GM18909 (cell line): ENCODE measurements at regions not wholly inside any gene's neighbourhood (a gene's known extent, or its start where the extent isn't known, plus 50 kb on each side); places are given as distances from the start of the nearest gene placed in this dataset.
A peak's percentile ranks its signal among the peaks of the same experiment; 100 is the strongest.

Experiments used
- ATAC-seq: cut with Tn5 transposase; IDR thresholded peaks from one replicate; pipeline ENCODE4 v1.9.1; 2021; ENCODE audit warnings: mild to moderate bottlenecking; ENCODE audit not compliant: unreplicated experiment, poor library complexity

GRCh38 chr11:45061641-45062040 lies 84.8 kb upstream of the PRDM11 start:
- ATAC-seq, result no peak

GRCh38 chr11:45062115-45062514 lies 84.3 kb upstream of the PRDM11 start:
- no peak for ATAC-seq

GRCh38 chr11:45062974-45063635 lies 83.3 kb upstream of the PRDM11 start:
- no peak for ATAC-seq

GRCh38 chr11:45063669-45064068 lies 82.8 kb upstream of the PRDM11 start:
- no peak for ATAC-seq

GRCh38 chr11:45067966-45068365 lies 78.5 kb upstream of the PRDM11 start:
- ATAC-seq, result no peak

- ATAC-seq, result no peak
Observed at GRCh38 chr11:45071232-45071631, 75.2 kb upstream of the PRDM11 start.

DNA sequence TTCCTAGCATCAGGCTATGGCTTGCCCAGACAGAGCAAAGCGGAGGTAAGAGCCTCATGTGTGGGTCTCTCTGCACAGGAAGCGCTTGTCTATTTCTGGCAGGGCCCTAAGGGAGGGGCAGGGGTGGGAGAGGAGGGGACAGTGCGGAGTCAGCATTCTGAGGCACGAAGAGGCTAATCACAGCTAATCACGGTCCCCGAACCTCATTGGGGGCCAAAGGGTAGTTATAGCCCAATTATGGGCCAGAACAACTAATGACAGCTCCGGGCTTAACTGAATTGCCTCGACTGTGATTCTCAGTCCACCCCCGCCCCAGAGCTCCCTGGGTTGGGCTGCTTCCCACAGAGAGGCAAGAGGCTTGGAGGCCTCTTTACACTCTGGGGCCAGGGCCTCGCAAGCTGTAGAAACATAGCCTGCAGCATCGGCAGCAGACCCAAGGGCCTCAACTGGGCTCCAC lies 72.7 kb upstream of the PRDM11 start:
- no peak for ATAC-seq

GRCh38 chr11:45075519-45075918 lies 70.9 kb upstream of the PRDM11 start:
- ATAC-seq, result no peak

DNA sequence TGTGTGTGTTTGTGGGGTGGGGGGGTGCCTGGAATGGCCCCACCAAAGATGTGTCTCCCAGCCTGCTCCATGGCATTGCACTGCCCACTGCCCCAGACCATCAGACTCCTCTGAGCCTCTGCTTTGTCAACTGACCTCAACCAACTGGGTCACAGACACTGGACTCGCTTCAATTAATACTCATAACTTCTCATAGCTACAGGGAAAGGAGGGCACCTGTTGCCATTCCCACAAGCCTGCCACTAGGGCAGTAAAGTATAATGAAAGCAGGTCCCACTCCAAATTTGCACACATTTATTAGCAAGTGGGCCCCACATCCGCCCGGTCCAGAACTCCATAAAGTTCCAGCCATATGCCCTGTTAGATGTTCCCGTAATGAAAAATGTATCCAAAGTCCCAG lies 70.5 kb upstream of the PRDM11 start:
- no peak for ATAC-seq

- ATAC-seq, result no peak
Observed at GRCh38 chr11:45076761-45077160, 69.7 kb upstream of the PRDM11 start.

DNA sequence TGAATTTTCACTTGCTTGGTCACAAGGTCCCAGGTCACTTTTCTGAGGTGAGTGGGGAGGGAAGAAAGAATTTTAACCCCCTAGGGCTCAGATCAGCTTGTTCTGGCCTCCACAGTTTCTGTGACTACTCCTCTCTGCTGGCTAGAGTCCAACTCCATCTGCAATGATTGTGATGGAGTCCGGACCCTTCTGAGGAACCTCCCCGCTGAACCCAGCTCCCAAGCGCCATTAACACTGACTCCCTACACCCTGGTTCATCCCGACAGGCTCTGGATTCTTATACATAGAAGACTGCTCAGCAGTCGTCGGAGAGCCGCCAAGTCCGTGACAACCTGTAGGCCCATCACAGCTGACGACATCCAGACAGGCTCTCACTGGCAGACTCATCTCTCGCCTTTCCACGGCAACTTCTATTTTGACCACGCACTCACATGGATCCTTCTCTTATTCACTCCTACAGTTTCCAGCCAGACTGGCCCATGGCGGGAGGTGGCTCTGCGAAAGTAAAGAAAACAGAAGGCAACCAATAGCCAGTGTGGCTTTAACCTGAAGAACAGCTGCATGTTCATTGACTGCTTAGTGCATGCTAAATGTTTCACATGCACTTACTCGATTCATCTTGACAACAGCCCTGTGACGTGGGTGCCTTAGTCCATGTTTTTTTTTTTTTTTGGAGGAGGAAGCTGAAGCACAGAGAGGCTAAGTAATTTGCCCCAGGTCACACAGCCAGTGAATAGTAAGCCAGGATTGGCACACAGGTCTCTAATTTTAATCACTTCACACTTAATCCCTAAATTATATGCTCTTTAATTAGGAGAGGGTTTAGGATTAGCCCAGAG lies 68.0 kb upstream of the PRDM11 start:
- ATAC-seq, result no peak

- no peak for ATAC-seq
Observed at GRCh38 chr11:45079075-45079444, 67.4 kb upstream of the PRDM11 start.

DNA sequence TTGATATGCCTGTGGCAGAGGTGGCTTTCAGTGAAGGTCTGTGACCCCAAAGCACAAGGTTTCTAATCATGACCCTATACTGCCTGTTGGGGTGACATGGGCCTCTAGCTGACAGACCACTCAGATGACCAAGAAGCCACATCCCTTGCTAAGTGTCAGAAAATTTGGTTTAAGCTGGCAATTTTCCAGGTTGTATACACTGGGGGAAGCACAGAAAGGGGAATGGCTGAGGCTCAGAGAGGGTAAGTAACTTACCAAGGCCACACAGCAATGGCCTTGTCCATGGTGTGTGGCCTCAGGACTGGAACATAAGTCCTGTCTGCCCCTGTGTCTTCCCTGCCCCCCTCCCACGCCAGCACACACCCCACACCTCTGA lies 66.9 kb upstream of the PRDM11 start:
- ATAC-seq, result no peak

DNA sequence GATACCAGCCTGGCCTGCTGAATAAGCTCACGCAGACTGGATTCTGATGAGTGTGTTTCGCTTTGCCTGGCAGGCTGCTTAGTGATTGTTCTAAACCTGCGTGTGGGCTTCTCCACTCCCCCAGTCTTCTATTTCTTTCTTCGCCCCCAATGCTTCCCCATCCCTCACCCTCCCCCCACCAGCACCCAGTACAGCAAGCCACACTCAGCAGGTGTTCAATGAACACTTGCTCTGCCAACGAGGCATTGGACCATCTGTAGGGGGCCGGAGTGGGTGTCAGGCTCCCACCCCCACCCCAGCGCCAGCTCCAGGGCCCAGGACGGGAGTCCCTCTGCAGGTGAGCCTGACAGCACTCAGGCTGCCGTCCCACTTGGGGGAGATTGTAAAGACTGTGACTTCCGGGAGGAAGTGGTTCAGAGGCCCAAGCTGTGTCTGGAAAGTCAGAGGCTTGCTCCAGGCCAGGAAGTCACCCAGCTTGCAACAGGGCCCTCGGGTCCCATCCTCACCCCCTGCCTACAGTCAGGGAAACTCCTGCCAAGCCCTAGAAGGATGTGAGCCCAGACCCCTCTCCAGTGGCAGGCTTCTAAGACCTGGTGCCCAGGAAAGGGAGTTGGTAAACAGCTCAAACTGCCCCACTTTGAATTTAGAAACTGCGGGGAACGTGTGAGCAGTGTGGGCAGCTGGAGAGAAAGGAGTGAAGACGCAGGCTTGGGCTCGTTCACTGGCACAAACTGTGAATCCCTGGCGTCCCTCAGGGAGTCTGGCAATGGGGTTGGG lies 66.3 kb upstream of the PRDM11 start:
- ATAC-seq, result peak; percentile 81

- ATAC-seq, result no peak
Observed at GRCh38 chr11:45082744-45083543, 63.5 kb upstream of the PRDM11 start.

DNA sequence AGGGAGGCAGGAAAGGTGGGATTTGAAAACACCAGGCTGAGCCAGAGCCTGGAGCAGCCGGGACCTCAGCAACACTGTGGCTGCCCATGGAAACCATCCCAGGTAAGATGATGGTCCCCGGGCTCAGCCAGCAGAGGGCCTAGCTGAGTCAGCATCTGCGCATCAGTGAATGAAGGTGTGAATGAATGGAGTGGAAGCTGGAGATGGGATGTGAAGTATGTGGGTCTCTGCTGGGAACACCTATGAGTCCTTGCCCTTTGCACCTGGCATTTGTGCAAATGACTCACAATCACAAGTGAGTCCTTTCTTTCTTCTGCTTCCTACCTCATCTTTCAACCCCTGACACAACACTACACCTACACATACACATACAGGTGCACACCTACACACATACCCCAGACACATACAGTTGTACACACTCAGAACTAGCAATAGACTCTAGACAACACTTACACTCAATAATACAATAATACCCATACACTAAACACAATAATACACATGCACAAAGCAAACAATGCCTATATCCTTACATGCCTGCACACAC lies 62.8 kb upstream of the PRDM11 start:
- no peak for ATAC-seq

DNA sequence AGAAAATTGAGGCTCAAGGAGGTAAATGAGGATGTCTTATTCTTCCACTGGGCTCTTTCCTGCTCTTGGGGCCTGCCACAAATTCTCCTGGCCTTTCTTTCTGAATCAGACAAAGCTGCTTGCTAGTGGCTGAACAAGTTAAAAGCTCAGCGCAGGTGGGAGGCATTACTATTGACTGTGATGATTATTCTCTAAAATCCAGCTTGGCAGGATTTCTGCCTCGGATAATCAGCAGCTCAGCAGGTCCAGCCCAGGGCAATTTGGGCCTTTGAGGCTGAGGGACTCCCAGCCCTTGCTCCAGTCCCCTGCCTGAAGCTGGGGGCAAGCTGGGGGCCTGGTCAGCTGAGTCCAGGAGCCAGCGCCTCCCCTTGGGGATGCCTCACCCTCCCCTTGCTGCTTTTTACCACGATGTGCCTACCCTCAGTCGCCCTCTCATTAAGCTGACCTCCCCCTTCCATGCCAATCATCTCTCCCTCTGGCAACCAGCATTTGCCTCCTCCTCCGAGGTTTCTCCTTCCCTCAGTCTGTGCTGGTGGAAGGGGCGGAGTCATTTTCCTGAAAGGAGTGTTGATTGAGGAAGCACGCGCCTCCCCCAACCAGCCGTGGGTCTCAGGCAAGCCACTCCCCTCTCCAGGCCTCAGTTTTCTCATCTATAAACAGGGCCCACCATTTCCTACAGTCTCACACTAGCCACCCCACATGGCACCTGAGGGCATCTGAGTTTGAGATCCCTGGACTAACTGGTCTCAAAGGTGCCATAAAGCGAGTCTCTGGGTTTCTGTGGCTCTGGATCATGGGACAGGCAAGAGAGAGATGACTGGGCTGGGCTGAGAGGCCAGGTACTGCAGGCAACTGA lies 60.6 kb upstream of the PRDM11 start:
- no peak for ATAC-seq

GRCh38 chr11:45086526-45086925 lies 59.9 kb upstream of the PRDM11 start:
- no peak for ATAC-seq
